ENCODE measurements at regions not wholly inside any gene's neighbourhood (a gene's known extent, or its start where the extent isn't known, plus 50 kb on each side); places are given as distances from the start of the nearest gene placed in this dataset.

DNA sequence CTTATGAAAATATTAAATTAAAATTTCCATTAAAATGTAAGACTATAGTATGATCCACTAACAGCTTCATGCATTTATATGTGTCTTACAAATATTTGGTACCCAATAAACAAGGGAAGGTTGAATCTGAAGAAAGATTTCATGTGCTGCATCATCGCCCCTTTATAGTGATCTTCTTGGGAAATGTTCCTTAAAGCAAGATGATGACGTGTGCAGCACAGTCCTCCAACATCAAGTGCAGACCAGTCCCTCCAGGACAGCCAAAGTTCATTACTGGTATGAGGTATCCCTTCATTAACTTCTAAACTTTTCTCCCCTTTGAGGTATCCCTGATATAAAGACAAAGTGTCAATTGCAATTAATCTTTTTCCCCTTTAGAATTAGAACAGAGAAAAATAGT lies 567.0 kb downstream of the METTL15 start:
- H3K4me3 ChIP-seq: no peak overlapping the region
- H3K4me1 ChIP-seq: no peaks in the 10 kb centered on the region
- no peak for DNase-seq (ENCODE audit: low spot score in 2 of 2)
- intact Hi-C loops (cut with DNase I; ENCODE audit: low total_unique reads): no loop called here
- H3K9me3 ChIP-seq: no peaks in the 10 kb centered on the region
- no peak overlapping the region for H3K27ac ChIP-seq
- no peaks in the 10 kb centered on the region for H3K36me3 ChIP-seq
- no peaks in the 10 kb centered on the region for H3K27me3 ChIP-seq
- TF ChIP-seq POLR2AphosphoS5 (IDR thresholded peaks at IDR 0.05) (no peak), CTCF (IDR thresholded peaks at IDR 0.05) (no peak), POLR2A (IDR thresholded peaks at IDR 0.05) (no peak)

GRCh38 chr11:28674433-28675103 lies 566.4 kb downstream of the METTL15 start:
- no peak overlapping the region for H3K27ac ChIP-seq
- no peaks in the 10 kb centered on the region for H3K9me3 ChIP-seq
- TF ChIP-seq CTCF (IDR thresholded peaks at IDR 0.05): no peak
- no peak for TF ChIP-seq POLR2AphosphoS5 (IDR thresholded peaks at IDR 0.05)
- TF ChIP-seq POLR2A (IDR thresholded peaks at IDR 0.05): no peak
- intact Hi-C loops (cut with DNase I; ENCODE audit: low total_unique reads): loop anchor here (5.0 kb wide), 1 partner anchor 257 kb away; no protein-coding TSS in a partner anchor
- no peaks in the 10 kb centered on the region for H3K4me1 ChIP-seq
- H3K36me3 ChIP-seq: no peaks in the 10 kb centered on the region
- H3K4me3 ChIP-seq: no peak overlapping the region
- H3K27me3 ChIP-seq: no peaks in the 10 kb centered on the region
- no peak for DNase-seq (ENCODE audit: low spot score in 2 of 2)

DNA sequence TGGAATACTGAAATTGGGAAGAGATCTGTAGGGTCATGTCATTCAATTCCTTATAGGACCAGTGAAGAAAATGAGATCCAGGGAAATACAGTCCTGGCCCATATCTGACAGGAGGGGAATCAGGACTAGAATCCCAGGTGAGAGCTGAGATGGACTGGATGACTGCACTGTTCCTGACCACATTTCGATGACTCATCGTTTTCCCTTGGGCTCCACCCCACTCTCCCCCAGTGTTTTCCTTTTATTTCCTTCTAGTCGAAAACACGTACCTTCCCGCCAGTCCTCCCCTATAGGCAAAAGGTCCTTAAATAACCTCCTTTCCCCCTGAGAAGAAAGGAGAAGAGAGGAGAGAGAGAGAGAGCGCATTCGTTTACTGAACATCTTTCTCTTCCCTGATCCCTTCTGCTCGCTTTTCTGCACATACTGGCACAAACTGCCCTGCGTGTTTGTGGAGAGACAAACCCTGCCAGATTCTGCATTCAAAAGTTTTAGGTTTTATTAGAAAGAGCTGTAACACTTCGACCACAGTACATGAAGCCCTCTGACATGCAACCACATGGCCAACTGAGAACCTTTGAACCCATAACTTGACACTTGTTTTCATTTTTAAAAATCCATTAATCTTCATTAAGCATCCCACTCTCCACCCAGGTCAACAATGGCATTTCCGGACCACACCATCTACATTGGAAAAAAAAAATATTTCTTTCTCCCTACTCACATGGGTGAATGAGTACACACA lies 565.7 kb downstream of the METTL15 start:
- Histone ChIP-seq H3K27me3 (no peaks in the 10 kb centered on the region), H3K4me1 (no peaks in the 10 kb centered on the region), H3K36me3 (no peaks in the 10 kb centered on the region), H3K9me3 (no peaks in the 10 kb centered on the region), H3K4me3 (no peak overlapping the region), H3K27ac (no peak overlapping the region)
- TF ChIP-seq POLR2AphosphoS5 (IDR thresholded peaks at IDR 0.05): no peak
- TF ChIP-seq CTCF (IDR thresholded peaks at IDR 0.05): no peak
- TF ChIP-seq POLR2A (IDR thresholded peaks at IDR 0.05): no peak
- intact Hi-C loops (cut with DNase I; ENCODE audit: low total_unique reads): loop anchor here (5.0 kb wide), 1 partner anchor 257 kb away; no protein-coding TSS in a partner anchor
- no peak for DNase-seq (ENCODE audit: low spot score in 2 of 2)

DNA sequence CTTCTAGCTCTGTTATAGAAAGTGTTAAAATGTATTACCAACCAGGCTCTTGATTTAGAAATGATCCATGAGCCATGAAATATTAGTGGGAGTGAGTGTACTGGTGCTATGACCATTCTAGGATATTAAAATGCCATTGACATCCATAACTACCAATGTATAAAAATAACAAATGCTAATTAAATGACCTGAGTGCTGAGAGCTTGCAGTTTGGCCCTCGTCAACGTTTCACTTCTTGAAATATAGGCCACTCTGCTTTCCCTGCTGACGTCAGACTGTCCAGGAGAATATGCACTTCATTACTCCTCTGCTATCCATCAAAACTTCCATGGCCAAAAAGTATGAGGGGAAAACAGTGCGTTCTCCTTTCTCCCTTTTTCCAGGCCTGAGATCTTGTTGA lies 563.1 kb downstream of the METTL15 start:
- intact Hi-C loops (cut with DNase I; ENCODE audit: low total_unique reads): loop anchor here (5.0 kb wide), 1 partner anchor 254 kb away; no protein-coding TSS in a partner anchor
- Histone ChIP-seq H3K36me3 (no peaks in the 10 kb centered on the region), H3K4me3 (no peak overlapping the region), H3K9me3 (no peaks in the 10 kb centered on the region), H3K27ac (no peak overlapping the region), H3K27me3 (no peaks in the 10 kb centered on the region), H3K4me1 (no peaks in the 10 kb centered on the region)
- TF ChIP-seq POLR2A (IDR thresholded peaks at IDR 0.05) (no peak), POLR2AphosphoS5 (IDR thresholded peaks at IDR 0.05) (no peak), CTCF (IDR thresholded peaks at IDR 0.05) (no peak)
- no peak for DNase-seq (ENCODE audit: low spot score in 2 of 2)

DNA sequence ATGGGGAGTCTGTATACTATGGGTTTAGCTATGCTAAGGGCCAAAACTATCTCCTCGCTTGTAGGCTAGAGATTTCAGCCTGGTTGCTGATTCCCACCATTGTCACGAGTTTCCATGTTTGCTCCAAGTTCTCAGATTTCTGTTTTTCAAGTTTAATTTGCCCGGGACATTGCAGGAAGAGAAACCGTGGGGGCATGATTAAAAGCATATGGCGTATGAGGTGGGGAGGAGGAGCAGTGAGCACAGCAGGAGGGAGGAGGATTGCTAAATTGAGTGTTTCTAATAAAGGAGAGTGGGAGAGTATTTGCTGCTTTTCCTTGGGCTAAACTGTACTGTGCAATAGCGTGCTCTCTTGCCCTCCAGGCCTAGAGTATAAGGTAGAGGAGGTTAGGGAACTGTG lies 558.4 kb downstream of the METTL15 start:
- intact Hi-C loops (cut with DNase I; ENCODE audit: low total_unique reads): no loop called here
- Histone ChIP-seq H3K36me3 (no peaks in the 10 kb centered on the region), H3K4me3 (no peak overlapping the region), H3K27ac (no peak overlapping the region), H3K9me3 (no peaks in the 10 kb centered on the region), H3K27me3 (no peaks in the 10 kb centered on the region), H3K4me1 (no peaks in the 10 kb centered on the region)
- TF ChIP-seq CTCF (IDR thresholded peaks at IDR 0.05): no peak
- TF ChIP-seq POLR2A (IDR thresholded peaks at IDR 0.05): no peak
- no peak for DNase-seq (ENCODE audit: low spot score in 2 of 2)

All from breast epithelium (tissue), 4 donors.